Smooth muscle cell (in vitro differentiated cells): ENCODE measurements at regions not wholly inside any gene's neighbourhood (a gene's known extent, or its start where the extent isn't known, plus 50 kb on each side); places are given as distances from the start of the nearest gene placed in this dataset.

Experiments used
- DNase-seq: peaks from one replicate; lab custom pipeline; 2025; ENCODE audit not compliant: unreplicated experiment; lab: John Stamatoyannopoulos, UW
- H2AFZ ChIP-seq: fragments of 200-600 bp; sonication (generic); 2 replicates; pipeline ENCODE4 v1.6.0; 2016; ENCODE audit warnings: antibody characterized with exemption, low read depth, mild to moderate bottlenecking
- H3F3A ChIP-seq: fragments of 200-600 bp; sonication (generic); 2 replicates; pipeline ENCODE4 v1.6.0; 2017; ENCODE audit warnings: antibody characterized with exemption, low read depth
- H3K27ac ChIP-seq: fragments of 200-600 bp; sonication (generic); 2 replicates; pipeline ENCODE4 v1.5.1; 2016; ENCODE audit warnings: low read depth, mild to moderate bottlenecking
- H3K27me3 ChIP-seq: fragments of 200-600 bp; sonication (generic); 2 replicates; pipeline ENCODE4 v1.6.1; 2016; ENCODE audit warnings: low read depth, mild to moderate bottlenecking
- H3K36me3 ChIP-seq: fragments of 200-600 bp; sonication (generic); 2 replicates; pipeline ENCODE4 v1.5.1; 2016; ENCODE audit warnings: low read depth
- H3K4me1 ChIP-seq: fragments of 200-600 bp; sonication (generic); 2 replicates; pipeline ENCODE4 v1.5.1; 2016; ENCODE audit warnings: low read depth
- H3K4me2 ChIP-seq: fragments of 200-600 bp; sonication (generic); 2 replicates; pipeline ENCODE4 v1.6.0; 2016; ENCODE audit warnings: mild to moderate bottlenecking
- H3K4me3 ChIP-seq: fragments of 200-600 bp; sonication (generic); 2 replicates; pipeline ENCODE4 v1.5.1; 2016; ENCODE audit warnings: mild to moderate bottlenecking
- H3K79me2 ChIP-seq: fragments of 200-600 bp; sonication (generic); 2 replicates; pipeline ENCODE4 v1.6.0; 2016; ENCODE audit warnings: low read depth, mild to moderate bottlenecking
- H3K9ac ChIP-seq: fragments of 200-600 bp; sonication (generic); 2 replicates; pipeline ENCODE4 v1.6.0; 2016; ENCODE audit warnings: low read depth
- H3K9me3 ChIP-seq: fragments of 200-600 bp; sonication (generic); replicated peaks from 2 replicates; pipeline ENCODE4 v1.5.1; 2016; ENCODE audit warnings: low read depth
- H4K20me1 ChIP-seq: fragments of 200-600 bp; sonication (generic); 2 replicates; pipeline ENCODE4 v1.6.0; 2016; ENCODE audit warnings: low read depth
- WGBS: methylation state at CpG from one replicate; pipeline ENCODE4 v1.1.7; 2016; ENCODE audit warnings: low lambda C conversion rate; 5-methylcytosine and 5-hydroxymethylcytosine counted together
- TF ChIP-seq, protein P1 (sequence below): fragments of 200-600 bp; sonication (generic); IDR thresholded peaks from 2 replicates; pipeline ENCODE4 v1.5.1; 2017; ENCODE audit warnings: borderline replicate concordance, mild to moderate bottlenecking, antibody characterized with exemption; ENCODE audit not compliant: insufficient read depth, poor library complexity, severe bottlenecking

- H3K9ac ChIP-seq: no peak overlapping the region
- no peak for DNase-seq
- H3K4me1 ChIP-seq: no peaks in the 10 kb centered on the region
- H3K4me2 ChIP-seq: no peak overlapping the region
- TF ChIP-seq, protein P1, sequence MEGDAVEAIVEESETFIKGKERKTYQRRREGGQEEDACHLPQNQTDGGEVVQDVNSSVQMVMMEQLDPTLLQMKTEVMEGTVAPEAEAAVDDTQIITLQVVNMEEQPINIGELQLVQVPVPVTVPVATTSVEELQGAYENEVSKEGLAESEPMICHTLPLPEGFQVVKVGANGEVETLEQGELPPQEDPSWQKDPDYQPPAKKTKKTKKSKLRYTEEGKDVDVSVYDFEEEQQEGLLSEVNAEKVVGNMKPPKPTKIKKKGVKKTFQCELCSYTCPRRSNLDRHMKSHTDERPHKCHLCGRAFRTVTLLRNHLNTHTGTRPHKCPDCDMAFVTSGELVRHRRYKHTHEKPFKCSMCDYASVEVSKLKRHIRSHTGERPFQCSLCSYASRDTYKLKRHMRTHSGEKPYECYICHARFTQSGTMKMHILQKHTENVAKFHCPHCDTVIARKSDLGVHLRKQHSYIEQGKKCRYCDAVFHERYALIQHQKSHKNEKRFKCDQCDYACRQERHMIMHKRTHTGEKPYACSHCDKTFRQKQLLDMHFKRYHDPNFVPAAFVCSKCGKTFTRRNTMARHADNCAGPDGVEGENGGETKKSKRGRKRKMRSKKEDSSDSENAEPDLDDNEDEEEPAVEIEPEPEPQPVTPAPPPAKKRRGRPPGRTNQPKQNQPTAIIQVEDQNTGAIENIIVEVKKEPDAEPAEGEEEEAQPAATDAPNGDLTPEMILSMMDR: no peak
- H3K27ac ChIP-seq: no peak overlapping the region
- H3K79me2 ChIP-seq: no peaks in the 10 kb centered on the region
- 81% methylated on average over 7 of the region's 7 CpGs for WGBS
- H2AFZ ChIP-seq: no peak overlapping the region
- no peaks in the 10 kb centered on the region for H3F3A ChIP-seq
- no peak overlapping the region for H3K4me3 ChIP-seq
- H3K36me3 ChIP-seq: no peaks in the 10 kb centered on the region
- no peaks in the 10 kb centered on the region for H3K9me3 ChIP-seq
- H3K27me3 ChIP-seq: peaks cover 4% of the 10 kb centered on the region
- H4K20me1 ChIP-seq: no peaks in the 10 kb centered on the region
These were observed 71.3 kb upstream of the CLDN5 start for GRCh38 chr22:19595532-19595931.

DNA sequence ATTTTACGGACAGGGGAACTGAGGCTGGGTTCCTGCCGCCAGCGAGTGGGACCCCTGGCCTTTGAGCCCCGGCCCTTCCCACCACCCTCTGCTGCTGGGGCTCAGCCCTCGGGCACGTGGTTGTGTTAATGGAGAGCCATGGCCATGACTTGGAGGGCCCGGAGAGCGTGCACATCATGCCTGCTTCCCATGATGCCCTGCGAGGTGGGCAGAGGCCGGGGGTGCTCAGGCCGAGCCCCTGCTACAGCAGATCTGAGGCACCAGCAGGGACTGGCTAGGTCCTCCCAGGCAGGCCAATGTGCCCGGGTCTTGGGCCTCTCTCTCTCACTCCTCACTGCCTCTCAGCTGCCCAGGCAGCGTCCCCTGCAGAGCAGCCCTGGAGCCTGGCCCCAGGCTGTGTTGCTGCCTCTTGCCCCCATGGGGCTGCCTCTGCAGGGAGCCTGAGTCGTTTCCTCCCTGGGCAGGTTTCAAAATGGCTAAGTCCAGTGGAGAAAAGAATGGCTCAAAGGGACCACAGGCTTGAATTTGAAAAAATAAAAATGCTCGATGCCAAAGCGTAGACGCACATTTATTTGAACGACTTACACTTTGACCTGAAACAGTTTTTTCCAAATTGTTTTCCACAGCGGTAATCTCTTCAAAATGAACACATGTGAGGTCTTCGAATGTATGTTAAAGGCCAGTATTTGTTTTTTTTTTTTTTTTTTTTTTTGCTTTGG, 72.6 kb upstream of the CLDN5 start:
- no peaks in the 10 kb centered on the region for H3K79me2 ChIP-seq
- DNase-seq: no peak
- no peak overlapping the region for H3K9ac ChIP-seq
- no peaks in the 10 kb centered on the region for H3K9me3 ChIP-seq
- H3K36me3 ChIP-seq: no peaks in the 10 kb centered on the region
- no peak overlapping the region for H3K27ac ChIP-seq
- H2AFZ ChIP-seq: no peak overlapping the region
- no peaks in the 10 kb centered on the region for H3K4me1 ChIP-seq
- TF ChIP-seq, protein P1: no peak
- H3K27me3 ChIP-seq: peaks cover 4% of the 10 kb centered on the region
- no peaks in the 10 kb centered on the region for H4K20me1 ChIP-seq
- no peak overlapping the region for H3K4me3 ChIP-seq
- WGBS: 86% methylated on average over 20 of the region's 20 CpGs
- H3F3A ChIP-seq: no peaks in the 10 kb centered on the region
- no peak overlapping the region for H3K4me2 ChIP-seq

- no peak overlapping the region for H3K4me2 ChIP-seq
- TF ChIP-seq, protein P1: no peak
- 75% methylated on average over 7 of the region's 7 CpGs for WGBS
- H3F3A ChIP-seq: no peaks in the 10 kb centered on the region
- peaks cover 8% of the 10 kb centered on the region for H3K27me3 ChIP-seq
- no peak overlapping the region for H3K27ac ChIP-seq
- no peak overlapping the region for H3K4me3 ChIP-seq
- H3K36me3 ChIP-seq: no peaks in the 10 kb centered on the region
- H3K79me2 ChIP-seq: no peaks in the 10 kb centered on the region
- no peak overlapping the region for H2AFZ ChIP-seq
- DNase-seq: no peak
- H3K4me1 ChIP-seq: no peaks in the 10 kb centered on the region
- H3K9me3 ChIP-seq: no peaks in the 10 kb centered on the region
- no peaks in the 10 kb centered on the region for H4K20me1 ChIP-seq
- no peak overlapping the region for H3K9ac ChIP-seq
These were observed 73.2 kb upstream of the CLDN5 start for GRCh38 chr22:19597399-19597735.
